ENCODE measurements at regions not wholly inside any gene's neighbourhood (a gene's known extent, or its start where the extent isn't known, plus 50 kb on each side); places are given as distances from the start of the nearest gene placed in this dataset.

DNA sequence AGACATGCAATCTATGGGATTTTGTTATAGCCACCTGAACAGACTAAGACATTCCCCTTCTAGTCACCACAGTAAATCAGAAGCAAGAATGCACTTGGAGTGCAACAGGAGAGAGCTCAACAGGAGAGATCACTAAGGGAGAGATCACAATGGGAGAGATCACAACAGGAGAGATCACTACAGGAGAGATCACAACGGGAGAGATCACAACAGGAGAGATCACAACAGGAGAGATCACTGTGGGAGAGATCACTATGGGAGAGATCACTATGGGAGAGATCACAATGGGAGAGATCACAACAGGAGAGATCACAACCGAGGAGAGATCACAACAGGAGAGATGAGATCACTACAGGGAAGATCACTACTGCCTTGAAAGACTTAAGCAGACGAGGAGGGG lies 238.5 kb upstream of the PITRM1 start:
- no peak for DNase-seq (ENCODE audit: low read depth)

DNA sequence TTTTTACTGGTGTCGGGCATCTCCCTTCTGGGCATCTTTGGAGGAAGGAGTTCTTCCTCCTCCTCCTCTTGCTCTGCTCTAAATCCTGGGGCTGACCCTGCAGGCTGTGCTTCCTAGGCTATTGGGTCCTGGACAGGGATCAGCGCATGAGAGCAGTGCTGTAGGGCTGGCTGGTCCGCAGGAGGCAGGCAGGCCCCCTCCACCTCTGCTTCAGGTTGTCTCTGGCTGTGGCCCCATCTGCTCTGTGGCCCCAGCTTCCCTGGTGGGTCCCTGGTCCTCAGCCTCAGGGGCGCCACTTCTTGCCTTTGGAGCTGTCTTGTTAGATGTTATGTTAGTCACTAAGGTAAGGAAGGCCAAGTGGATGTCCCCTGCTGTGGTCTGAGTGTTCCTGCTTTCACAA lies 237.3 kb upstream of the PITRM1 start:
- DNase-seq (ENCODE audit: low read depth) = no peak

DNA sequence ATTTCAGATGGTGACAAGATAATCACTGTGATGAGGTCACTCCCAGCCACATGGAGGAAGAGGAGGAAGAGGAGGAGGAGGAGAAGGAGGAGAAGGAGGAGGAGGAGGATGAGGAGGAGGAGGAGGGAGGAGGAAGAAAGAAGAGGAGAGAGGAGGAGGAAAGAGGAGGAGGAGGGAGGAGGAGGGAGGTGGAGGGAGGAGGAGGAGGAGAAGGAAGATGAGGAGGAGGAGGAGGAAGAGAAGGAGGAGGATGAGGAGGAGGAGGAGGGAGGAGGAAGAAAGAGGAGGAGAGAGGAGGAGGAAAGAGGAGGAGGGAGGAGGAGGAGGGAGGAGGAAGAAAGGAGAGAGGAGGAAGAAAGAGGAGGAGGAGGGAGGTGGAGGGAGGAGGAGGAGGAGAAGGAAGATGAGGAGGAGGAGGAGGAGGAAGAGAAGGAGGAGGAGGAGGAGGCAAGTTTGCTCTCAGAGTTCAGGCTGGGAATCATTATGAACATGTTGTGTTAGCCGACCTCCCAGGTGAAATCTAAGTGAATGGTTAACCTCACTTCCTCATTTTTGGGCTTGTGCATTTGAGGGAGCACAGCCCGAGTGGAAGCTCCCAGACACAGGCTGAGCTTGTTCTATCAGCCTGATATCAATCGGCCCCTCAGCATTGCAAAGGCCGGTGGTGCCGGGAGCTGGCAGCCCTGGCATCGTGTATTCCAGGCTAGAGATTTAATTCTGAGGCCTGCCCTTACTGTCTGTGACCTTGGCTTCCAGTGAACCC lies 236.2 kb upstream of the PITRM1 start:
- DNase-seq (ENCODE audit: low read depth) = no peak

DNA sequence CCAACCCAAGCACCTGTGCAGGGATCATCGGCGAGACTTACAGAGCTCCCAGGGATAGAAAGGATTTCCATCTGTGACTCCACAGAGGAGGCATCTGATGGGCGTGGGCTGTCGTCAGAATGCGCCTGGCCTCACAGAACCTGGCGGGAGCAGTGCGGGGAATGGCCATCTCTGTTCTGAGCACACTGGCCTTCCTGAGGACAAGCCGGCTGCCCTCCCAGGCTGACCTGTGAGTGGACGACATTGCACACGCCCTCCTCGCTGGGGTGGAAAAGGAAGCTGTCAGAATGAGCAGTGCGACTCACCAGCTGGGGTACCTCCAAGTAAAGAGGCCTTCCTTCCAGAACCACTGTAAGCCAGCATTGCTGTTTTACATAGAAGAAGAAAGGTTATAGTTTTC lies 234.6 kb upstream of the PITRM1 start:
- no peak for DNase-seq (ENCODE audit: low read depth)

- DNase-seq (ENCODE audit: low read depth) = no peak
Measured at GRCh38 chr10:3406556-3406955, 234.0 kb upstream of the PITRM1 start.

GRCh38 chr10:3404381-3404780 lies 231.8 kb upstream of the PITRM1 start:
- DNase-seq (ENCODE audit: low read depth) = no peak

GRCh38 chr10:3402187-3402751 lies 229.7 kb upstream of the PITRM1 start:
- no peak for DNase-seq (ENCODE audit: low read depth)

DNA sequence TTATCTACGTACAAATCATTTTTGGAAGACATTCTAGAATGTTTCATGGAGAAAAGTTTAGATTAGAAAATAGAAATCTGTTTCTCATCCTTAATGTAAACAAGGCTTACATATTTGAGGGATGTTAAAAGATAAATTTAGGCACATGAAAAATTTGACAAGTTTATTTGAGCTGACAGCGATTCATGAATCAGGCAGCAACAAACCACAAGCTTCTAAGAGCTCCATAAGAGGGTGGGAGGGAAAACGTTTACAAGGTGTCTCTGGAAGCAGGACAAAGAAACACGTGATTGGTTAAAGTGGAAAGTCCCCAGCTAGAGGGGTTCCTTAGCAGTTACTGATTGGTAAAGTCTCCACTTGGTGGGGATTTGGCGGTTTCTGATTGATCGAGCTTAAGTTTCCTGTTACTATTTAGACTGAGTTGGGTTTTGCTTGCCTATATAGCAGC lies 228.9 kb upstream of the PITRM1 start:
- DNase-seq (ENCODE audit: low read depth) = no peak

GRCh38 chr10:3400348-3400747 lies 227.8 kb upstream of the PITRM1 start:
- no peak for DNase-seq (ENCODE audit: low read depth)

GRCh38 chr10:3399756-3400155 lies 227.2 kb upstream of the PITRM1 start:
- DNase-seq (ENCODE audit: low read depth) = no peak

DNA sequence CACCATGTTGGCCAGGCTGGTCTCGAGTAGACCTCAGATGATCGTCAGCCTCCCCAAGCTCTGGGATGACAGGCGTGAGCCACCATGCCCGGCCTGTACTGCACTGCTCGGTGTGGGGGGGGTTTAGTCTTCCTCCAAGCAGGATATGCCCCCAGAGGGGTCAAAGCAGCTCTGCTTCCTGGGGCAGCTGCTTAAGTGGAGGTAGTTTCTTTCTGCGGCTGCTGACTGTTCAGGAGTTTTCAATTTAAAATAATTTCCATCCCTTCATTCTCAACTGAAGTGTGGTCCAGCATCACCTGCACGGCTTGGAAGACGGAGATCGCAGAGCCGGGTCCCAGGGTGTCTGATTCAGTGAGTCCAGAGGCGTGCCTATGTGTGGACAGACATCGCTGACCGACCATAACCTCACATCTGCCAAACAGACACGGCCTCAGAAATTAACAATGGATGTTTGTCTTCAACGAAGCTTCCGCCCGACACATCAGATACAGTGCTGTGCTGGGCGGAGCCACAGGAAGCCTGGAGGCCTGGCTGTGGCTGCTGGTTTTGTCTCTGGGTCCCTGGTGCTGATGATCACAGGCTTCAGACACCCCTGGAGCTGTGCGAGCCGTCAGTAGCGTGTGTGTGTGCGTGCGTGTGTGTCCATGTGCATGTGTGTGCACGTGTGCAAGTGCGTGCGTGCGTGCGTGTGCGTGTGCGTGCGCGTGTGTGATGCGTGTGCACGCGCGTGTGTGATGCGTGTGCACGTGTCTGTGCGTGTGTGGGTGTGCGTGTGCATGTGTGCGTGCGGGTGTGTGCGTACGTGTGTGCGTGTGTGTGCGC lies 226.5 kb upstream of the PITRM1 start:
- DNase-seq (ENCODE audit: low read depth) = no peak

- DNase-seq (ENCODE audit: low read depth) = no peak
Measured at GRCh38 chr10:3397846-3398245, 225.3 kb upstream of the PITRM1 start.

DNA sequence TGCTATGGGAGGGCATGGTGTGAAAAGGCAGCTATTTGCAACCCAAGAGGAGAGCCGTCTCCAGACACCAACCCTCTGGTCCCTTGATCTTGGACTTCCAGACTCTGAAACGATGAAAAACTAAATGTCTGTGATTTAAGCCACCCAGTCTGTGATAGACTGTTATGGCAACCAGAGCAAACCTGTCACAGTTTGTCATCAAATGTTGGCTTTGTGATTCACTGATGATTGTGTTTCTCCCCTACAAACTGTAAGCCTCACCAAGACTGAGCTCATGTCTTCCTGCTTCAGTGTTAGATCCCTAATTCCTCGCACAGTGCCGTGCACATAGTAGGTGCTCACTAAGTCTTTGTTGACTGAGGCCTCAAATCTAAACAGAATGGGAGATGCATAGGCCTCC lies 224.6 kb upstream of the PITRM1 start:
- DNase-seq (ENCODE audit: low read depth) = no peak

GRCh38 chr10:3396116-3396515 lies 223.5 kb upstream of the PITRM1 start:
- DNase-seq (ENCODE audit: low read depth) = no peak

GRCh38 chr10:3395458-3395861 lies 222.9 kb upstream of the PITRM1 start:
- no peak for DNase-seq (ENCODE audit: low read depth)

DNA sequence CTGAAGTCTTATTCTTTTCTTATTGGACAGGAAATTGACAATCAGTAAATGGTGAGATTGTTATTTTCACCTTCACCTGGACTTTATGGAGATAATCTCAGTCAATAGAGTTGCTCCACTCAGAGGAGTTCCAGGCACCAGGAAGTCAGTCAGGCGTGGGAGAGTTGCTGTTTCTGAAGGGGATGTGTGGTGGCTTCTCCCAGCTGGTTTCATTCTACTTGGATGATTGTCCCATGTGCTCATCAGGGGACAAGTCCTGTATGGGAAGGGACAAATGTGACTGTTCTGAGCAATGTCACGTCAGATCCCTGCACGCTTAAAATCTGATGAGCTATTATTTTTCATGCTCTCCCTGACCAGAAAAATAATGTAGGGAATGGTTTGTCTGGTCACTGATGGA lies 222.5 kb upstream of the PITRM1 start:
- DNase-seq (ENCODE audit: low read depth) = no peak

GRCh38 chr10:3393958-3394357 lies 221.4 kb upstream of the PITRM1 start:
- no peak for DNase-seq (ENCODE audit: low read depth)

GRCh38 chr10:3391657-3392056 lies 219.1 kb upstream of the PITRM1 start:
- no peak for DNase-seq (ENCODE audit: low read depth)

GRCh38 chr10:3389130-3389529 lies 216.5 kb upstream of the PITRM1 start:
- no peak for DNase-seq (ENCODE audit: low read depth)

DNA sequence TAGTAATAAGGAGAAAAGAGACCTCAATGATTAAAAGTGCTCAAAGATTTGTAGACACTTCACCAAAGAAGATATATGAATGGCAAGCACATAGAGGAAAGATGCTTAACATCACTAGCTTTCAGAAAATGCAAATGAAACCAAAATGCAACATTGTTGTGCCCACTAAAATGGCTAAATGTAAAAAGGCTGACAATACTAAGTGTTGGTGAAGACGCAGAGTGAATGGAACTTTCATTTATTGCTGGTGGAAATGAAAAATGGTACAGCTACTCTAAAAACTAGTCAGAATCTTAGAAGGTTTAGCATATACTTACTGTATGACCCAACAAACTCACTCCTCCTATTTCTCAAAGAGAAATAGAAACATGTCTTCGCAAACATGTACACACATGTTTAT lies 212.9 kb upstream of the PITRM1 start:
- DNase-seq (ENCODE audit: low read depth) = no peak

GRCh38 chr10:3382092-3382491 lies 209.5 kb upstream of the PITRM1 start:
- no peak for DNase-seq (ENCODE audit: low read depth)

GRCh38 chr10:3380406-3381050 lies 207.9 kb upstream of the PITRM1 start:
- no peak for DNase-seq (ENCODE audit: low read depth)

- no peak for DNase-seq (ENCODE audit: low read depth)
Measured at GRCh38 chr10:3376631-3377030, 204.0 kb upstream of the PITRM1 start.
